GM12878 (cell line): ENCODE measurements at regions not wholly inside any gene's neighbourhood (a gene's known extent, or its start where the extent isn't known, plus 50 kb on each side); places are given as distances from the start of the nearest gene placed in this dataset.

Experiments used
- ATAC-seq: fragments of 200-7000 bp; cut with Tn5 transposase; 3 replicates; pipeline ENCODE4 v1.9.1; 2020; ENCODE audit warnings: mild to moderate bottlenecking, moderate library complexity
- BruUV-seq: library from RNA; stranded (reverse); fragments of 400-500 nt; replicated peaks from 2 replicates; lab custom pipeline; 2021; lab: Mats Ljungman, UMichigan
- CTCF ChIA-PET: fragments of 300-600 bp; sonication (Branson Sonifier 250); formaldehyde crosslinking; extraction: SDS; loops from one replicate; lab custom pipeline; 2021; ENCODE audit warnings: inconsistent platforms; lab: Yijun Ruan, JAX
- POLR2A ChIA-PET: fragments of 350-600 bp; formaldehyde crosslinking; extraction: SDS; loops from one replicate; lab custom pipeline; 2021; ENCODE audit warnings: inconsistent platforms; lab: Charles Lee
- RAD21 ChIA-PET: fragments of 300-600 bp; sonication (Branson Sonifier 250); formaldehyde crosslinking; loops from one replicate; lab custom pipeline; 2023; ENCODE audit warnings: antibody characterized with exemption; ENCODE audit not compliant: unreplicated experiment; lab: Charles Lee
- SMC1A ChIA-PET: fragments of 300-600 bp; sonication (Branson Sonifier 250); formaldehyde crosslinking; loops from one replicate; lab custom pipeline; 2023; ENCODE audit not compliant: unreplicated experiment, uncharacterized antibody; lab: Charles Lee
- DNase-seq: peaks from one replicate; pipeline ENCODE4 v3.0.0-alpha.2; 2011; ENCODE audit warnings: low read depth, low spot score
- FAIRE-seq: peaks from 3 replicates; lab custom pipeline; 2011; peaks lifted over from hg19 to GRCh38; lab: Jason Lieb, UNC
- H2AFZ ChIP-seq: 2 replicates; pipeline ENCODE4 v1.6.0; 2011; ENCODE audit warnings: low read depth, low read length, control low read depth; ENCODE audit not compliant: control insufficient read depth
- H3K27ac ChIP-seq: 2 replicates; pipeline ENCODE4 v1.5.1; 2011; ENCODE audit warnings: control low read depth; ENCODE audit not compliant: control insufficient read depth, insufficient read depth
- H3K27me3 ChIP-seq, 2 experiments: replicated peaks in 1 of 2; 2 replicates each; pipeline versions ENCODE4 v1.6.0 to v1.6.1; 2011; ENCODE audit warnings: low read length in 1 of 2; ENCODE audit not compliant: control insufficient read depth in 2 of 2, insufficient read depth in 2 of 2
- H3K36me3 ChIP-seq, 2 experiments: 2 replicates each; pipeline ENCODE4 v1.5.1; 2011; ENCODE audit warnings: low read length in 1 of 2; ENCODE audit not compliant: control insufficient read depth in 2 of 2, insufficient read depth in 2 of 2
- H3K4me1 ChIP-seq: 2 replicates; pipeline ENCODE4 v1.6.1; 2011; ENCODE audit warnings: mild to moderate bottlenecking, low read length, moderate library complexity, mixed read lengths; ENCODE audit not compliant: control insufficient read depth, insufficient read depth
- H3K4me2 ChIP-seq: 2 replicates; pipeline ENCODE4 v1.6.0; 2011; ENCODE audit warnings: control low read depth; ENCODE audit not compliant: control insufficient read depth, insufficient read depth
- H3K4me3 ChIP-seq: fragments of 200-600 bp; sonication (generic); 2 replicates; pipeline ENCODE4 v1.5.1; 2016
- H3K79me2 ChIP-seq: 2 replicates; pipeline ENCODE4 v1.6.0; 2011; ENCODE audit warnings: low read length; ENCODE audit not compliant: control insufficient read depth, insufficient read depth
- H3K9ac ChIP-seq: 2 replicates; pipeline ENCODE4 v1.8.0; 2011; ENCODE audit warnings: low read length, control low read depth, mixed read lengths; ENCODE audit not compliant: control insufficient read depth, insufficient read depth
- H3K9me3 ChIP-seq: replicated peaks from 3 replicates; pipeline ENCODE4 v1.5.1; 2011; ENCODE audit warnings: mild to moderate bottlenecking, low read length; ENCODE audit not compliant: control insufficient read depth, insufficient read depth
- H4K20me1 ChIP-seq: 2 replicates; pipeline ENCODE4 v1.6.0; 2011; ENCODE audit not compliant: control insufficient read depth, insufficient read depth
- CBFB ChIP-seq: IDR thresholded peaks from 2 replicates; pipeline ENCODE4 v1.6.1; 2016; ENCODE audit warnings: antibody characterized with exemption, low read depth
- CREB1 ChIP-seq: IDR thresholded peaks from 2 replicates; pipeline ENCODE4 v1.6.1; 2012; ENCODE audit warnings: low read depth, mild to moderate bottlenecking, inconsistent platforms
- IKZF2 ChIP-seq, 2 experiments: fragments of 450-650 bp; IDR thresholded peaks; 2 replicates each; pipeline ENCODE4 v1.6.1; 2017; ENCODE audit warnings: mild to moderate bottlenecking in 2 of 2, moderate library complexity in 2 of 2
- IRF4 ChIP-seq: IDR thresholded peaks from 2 replicates; pipeline ENCODE4 v1.6.1; 2011; ENCODE audit warnings: low read depth, low read length
- NBN ChIP-seq: fragments of 450-650 bp; IDR thresholded peaks from 2 replicates; pipeline ENCODE4 v1.6.1; 2016
- NFIC ChIP-seq: IDR thresholded peaks from 2 replicates; pipeline ENCODE4 v1.6.1; 2012; ENCODE audit warnings: low read depth, mild to moderate bottlenecking, inconsistent platforms, low read length, moderate library complexity
- PAX8 ChIP-seq: fragments of 450-650 bp; IDR thresholded peaks from 2 replicates; pipeline ENCODE4 v1.6.1; 2017; ENCODE audit warnings: mild to moderate bottlenecking, moderate library complexity
- POLR2AphosphoS2 ChIP-seq: IDR thresholded peaks from 2 replicates; pipeline ENCODE4 v1.6.1; 2011; ENCODE audit warnings: low read depth, mild to moderate bottlenecking, low read length, improper control_type of control experiment, moderate library complexity
- RBBP5 ChIP-seq: fragments of 200-600 bp; sonication (generic); conservative IDR thresholded peaks from 2 replicates; pipeline ENCODE4 v1.6.1; 2016
- SMAD1 ChIP-seq: fragments of 450-650 bp; IDR thresholded peaks from 2 replicates; pipeline ENCODE4 v1.6.1; 2018; ENCODE audit warnings: mild to moderate bottlenecking, low read depth; ENCODE audit not compliant: partially characterized antibody
- SUPT20H ChIP-seq: IDR thresholded peaks from 2 replicates; pipeline ENCODE4 v1.6.1; 2011; ENCODE audit warnings: low read depth, mild to moderate bottlenecking, low read length, moderate library complexity, borderline replicate concordance; ENCODE audit not compliant: control insufficient read depth
- ZNF622 ChIP-seq: fragments of 450-650 bp; IDR thresholded peaks from 2 replicates; pipeline ENCODE4 v1.6.1; 2017; ENCODE audit warnings: mild to moderate bottlenecking, inconsistent platforms
- WGBS: methylation state at CpG from one replicate; pipeline ENCODE4 v1.1.6; 2016; ENCODE audit warnings: low lambda C conversion rate; ENCODE audit not compliant: insufficient replicate concordance, insufficient coverage; ENCODE audit errors: missing lambda C conversion rate; 5-methylcytosine and 5-hydroxymethylcytosine counted together
- in situ Hi-C: fragments of 300-500 bp; cut with MboI; formaldehyde crosslinking; loops from 9 replicates; pipeline ENCODE4 v1.14.3; 2018; ENCODE audit warnings: mixed read lengths
- intact Hi-C: fragments of 100-400 bp; cut with micrococcal nuclease; formaldehyde crosslinking; loops from one replicate; pipeline ENCODE4 v1.14.2; 2022; ENCODE audit not compliant: unreplicated experiment
- TF ChIP-seq, protein P1 (sequence below): IDR thresholded peaks from 2 replicates; pipeline ENCODE4 v1.6.1; 2012; ENCODE audit warnings: low read depth, low read length, improper control_type of control experiment
- TF ChIP-seq, protein P2 (sequence below): fragments of 450-650 bp; formaldehyde crosslinking; IDR thresholded peaks from 2 replicates; pipeline ENCODE4 v1.4.0; 2022; ENCODE audit warnings: mild to moderate bottlenecking, moderate library complexity
- TF ChIP-seq, protein P3 (sequence below): IDR thresholded peaks from 2 replicates; pipeline ENCODE4 v1.6.1; 2012; ENCODE audit warnings: improper control_type of control experiment, low read depth, low read length; ENCODE audit not compliant: insufficient replicate concordance

GRCh38 chr12:97112136-97112535 lies 205.1 kb downstream of the NEDD1 start (continued):
- no peak for TF ChIP-seq NFIC

GRCh38 chr12:97118796-97119375 lies 211.8 kb downstream of the NEDD1 start:
- in situ Hi-C loops = no loop called here
- POLR2A ChIA-PET = no interaction called here
- TF ChIP-seq SMAD1 (no peak), IRF4 (no peak), CBFB (no peak), CREB1 (no peak), POLR2AphosphoS2 (no peak), NBN (no peak), ZNF622 (no peak), SUPT20H (no peak), IKZF2 (IDR thresholded peaks at IDR 0.05) (no peak), RBBP5 (no peak), PAX8 (no peak)
- TF ChIP-seq, protein P1, sequence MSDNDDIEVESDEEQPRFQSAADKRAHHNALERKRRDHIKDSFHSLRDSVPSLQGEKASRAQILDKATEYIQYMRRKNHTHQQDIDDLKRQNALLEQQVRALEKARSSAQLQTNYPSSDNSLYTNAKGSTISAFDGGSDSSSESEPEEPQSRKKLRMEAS = no peak
- TF ChIP-seq, protein P2, sequence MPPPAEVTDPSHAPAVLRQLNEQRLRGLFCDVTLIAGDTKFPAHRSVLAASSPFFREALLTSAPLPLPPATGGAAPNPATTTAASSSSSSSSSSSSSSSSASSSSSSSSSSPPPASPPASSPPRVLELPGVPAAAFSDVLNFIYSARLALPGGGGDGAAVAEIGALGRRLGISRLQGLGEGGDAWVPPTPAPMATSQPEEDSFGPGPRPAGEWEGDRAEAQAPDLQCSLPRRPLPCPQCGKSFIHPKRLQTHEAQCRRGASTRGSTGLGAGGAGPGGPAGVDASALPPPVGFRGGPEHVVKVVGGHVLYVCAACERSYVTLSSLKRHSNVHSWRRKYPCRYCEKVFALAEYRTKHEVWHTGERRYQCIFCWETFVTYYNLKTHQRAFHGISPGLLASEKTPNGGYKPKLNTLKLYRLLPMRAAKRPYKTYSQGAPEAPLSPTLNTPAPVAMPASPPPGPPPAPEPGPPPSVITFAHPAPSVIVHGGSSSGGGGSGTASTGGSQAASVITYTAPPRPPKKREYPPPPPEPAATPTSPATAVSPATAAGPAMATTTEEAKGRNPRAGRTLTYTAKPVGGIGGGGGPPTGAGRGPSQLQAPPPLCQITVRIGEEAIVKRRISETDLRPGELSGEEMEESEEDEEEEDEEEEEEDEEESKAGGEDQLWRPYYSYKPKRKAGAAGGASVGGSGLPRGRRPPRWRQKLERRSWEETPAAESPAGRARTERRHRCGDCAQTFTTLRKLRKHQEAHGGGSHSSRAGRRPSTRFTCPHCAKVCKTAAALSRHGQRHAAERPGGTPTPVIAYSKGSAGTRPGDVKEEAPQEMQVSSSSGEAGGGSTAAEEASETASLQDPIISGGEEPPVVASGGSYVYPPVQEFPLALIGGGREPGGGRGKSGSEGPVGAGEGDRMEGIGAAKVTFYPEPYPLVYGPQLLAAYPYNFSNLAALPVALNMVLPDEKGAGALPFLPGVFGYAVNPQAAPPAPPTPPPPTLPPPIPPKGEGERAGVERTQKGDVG (CRISPR knock-in tag) = no peak
- TF ChIP-seq, protein P3, sequence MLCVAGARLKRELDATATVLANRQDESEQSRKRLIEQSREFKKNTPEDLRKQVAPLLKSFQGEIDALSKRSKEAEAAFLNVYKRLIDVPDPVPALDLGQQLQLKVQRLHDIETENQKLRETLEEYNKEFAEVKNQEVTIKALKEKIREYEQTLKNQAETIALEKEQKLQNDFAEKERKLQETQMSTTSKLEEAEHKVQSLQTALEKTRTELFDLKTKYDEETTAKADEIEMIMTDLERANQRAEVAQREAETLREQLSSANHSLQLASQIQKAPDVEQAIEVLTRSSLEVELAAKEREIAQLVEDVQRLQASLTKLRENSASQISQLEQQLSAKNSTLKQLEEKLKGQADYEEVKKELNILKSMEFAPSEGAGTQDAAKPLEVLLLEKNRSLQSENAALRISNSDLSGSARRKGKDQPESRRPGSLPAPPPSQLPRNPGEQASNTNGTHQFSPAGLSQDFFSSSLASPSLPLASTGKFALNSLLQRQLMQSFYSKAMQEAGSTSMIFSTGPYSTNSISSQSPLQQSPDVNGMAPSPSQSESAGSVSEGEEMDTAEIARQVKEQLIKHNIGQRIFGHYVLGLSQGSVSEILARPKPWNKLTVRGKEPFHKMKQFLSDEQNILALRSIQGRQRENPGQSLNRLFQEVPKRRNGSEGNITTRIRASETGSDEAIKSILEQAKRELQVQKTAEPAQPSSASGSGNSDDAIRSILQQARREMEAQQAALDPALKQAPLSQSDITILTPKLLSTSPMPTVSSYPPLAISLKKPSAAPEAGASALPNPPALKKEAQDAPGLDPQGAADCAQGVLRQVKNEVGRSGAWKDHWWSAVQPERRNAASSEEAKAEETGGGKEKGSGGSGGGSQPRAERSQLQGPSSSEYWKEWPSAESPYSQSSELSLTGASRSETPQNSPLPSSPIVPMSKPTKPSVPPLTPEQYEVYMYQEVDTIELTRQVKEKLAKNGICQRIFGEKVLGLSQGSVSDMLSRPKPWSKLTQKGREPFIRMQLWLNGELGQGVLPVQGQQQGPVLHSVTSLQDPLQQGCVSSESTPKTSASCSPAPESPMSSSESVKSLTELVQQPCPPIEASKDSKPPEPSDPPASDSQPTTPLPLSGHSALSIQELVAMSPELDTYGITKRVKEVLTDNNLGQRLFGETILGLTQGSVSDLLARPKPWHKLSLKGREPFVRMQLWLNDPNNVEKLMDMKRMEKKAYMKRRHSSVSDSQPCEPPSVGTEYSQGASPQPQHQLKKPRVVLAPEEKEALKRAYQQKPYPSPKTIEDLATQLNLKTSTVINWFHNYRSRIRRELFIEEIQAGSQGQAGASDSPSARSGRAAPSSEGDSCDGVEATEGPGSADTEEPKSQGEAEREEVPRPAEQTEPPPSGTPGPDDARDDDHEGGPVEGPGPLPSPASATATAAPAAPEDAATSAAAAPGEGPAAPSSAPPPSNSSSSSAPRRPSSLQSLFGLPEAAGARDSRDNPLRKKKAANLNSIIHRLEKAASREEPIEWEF = no peak

More at GRCh38 chr12:97118796-97119375, 211.8 kb downstream of the NEDD1 start:
- Histone ChIP-seq H3K27ac (no peak overlapping the region), H3K36me3 (no peaks in the 10 kb centered on the region), H3K4me3 (no peak overlapping the region), H2AFZ (no peak overlapping the region), H3K27me3 (no peaks in the 10 kb centered on the region), H3K9me3 (no peaks in the 10 kb centered on the region), H4K20me1 (no peaks in the 10 kb centered on the region), H3K9ac (no peak overlapping the region), H3K4me2 (no peak overlapping the region), H3K79me2 (no peaks in the 10 kb centered on the region), H3K4me1 (no peaks in the 10 kb centered on the region)
- FAIRE-seq (no peak), ATAC-seq (no peak), DNase-seq (no peak)
- CTCF ChIA-PET = no interaction called here
- BruUV-seq = no TSS peak
- intact Hi-C loops = no loop called here
- RAD21 ChIA-PET = no interaction called here
- WGBS = 80% methylated on average over 8 of the region's 8 CpGs
- SMC1A ChIA-PET = interaction anchor here (0.7 kb wide), 1 partner anchor 19 kb away, joined by 3 read pairs; no protein-coding TSS in a partner anchor
